H1 (cell line): ENCODE measurements at regions not wholly inside any gene's neighbourhood (a gene's known extent, or its start where the extent isn't known, plus 50 kb on each side); places are given as distances from the start of the nearest gene placed in this dataset.

ENCODE experiments used
- BACH1 ChIP-seq: IDR thresholded peaks from 2 replicates; pipeline ENCODE4 v1.6.1; 2012; ENCODE audit warnings: low read length, improper control_type of control experiment
- CHD7 ChIP-seq: fragments of 300-600 bp; sonication (generic); IDR thresholded peaks from 2 replicates; pipeline ENCODE4 v1.7.1; 2012; ENCODE audit warnings: low read length, moderate library complexity, mild to moderate bottlenecking, inconsistent platforms; ENCODE audit not compliant: insufficient replicate concordance

GRCh38 chr4:135365065-135365464, 1163.5 kb upstream of the PABPC4L start (continued):
- no peak for TF ChIP-seq CHD7
- TF ChIP-seq BACH1: no peak
